H1 (cell line): ENCODE measurements at regions not wholly inside any gene's neighbourhood (a gene's known extent, or its start where the extent isn't known, plus 50 kb on each side); places are given as distances from the start of the nearest gene placed in this dataset.

Source experiments
- CTCF ChIA-PET: fragments of 300-600 bp; sonication (Branson Sonifier 250); formaldehyde crosslinking; loops from one replicate; lab custom pipeline; 2021; ENCODE audit not compliant: partially characterized antibody; lab: Charles Lee
- POLR2A ChIA-PET: fragments of 300-600 bp; sonication (Branson Sonifier 250); formaldehyde crosslinking; loops from one replicate; lab custom pipeline; 2021; ENCODE audit warnings: inconsistent platforms; ENCODE audit not compliant: partially characterized antibody; lab: Charles Lee
- DNase-seq, 2 experiments: peaks; one replicate each; pipeline versions ENCODE4 v3.0.0 to v3.0.0-alpha.2; 2010 to 2022; ENCODE audit warnings: low spot score in 2 of 2, low read depth in 1 of 2, mixed read lengths in 1 of 2
- FAIRE-seq: peaks from 2 replicates; lab custom pipeline; 2011; peaks lifted over from hg19 to GRCh38; lab: Jason Lieb, UNC
- H2AFZ ChIP-seq: 2 replicates; pipeline ENCODE4 v1.8.1; 2012; ENCODE audit warnings: low read length, inconsistent platforms
- H2AK5ac ChIP-seq: 2 replicates; pipeline ENCODE4 v1.6.1; 2013; ENCODE audit warnings: low read depth, low read length
- H2BK120ac ChIP-seq: replicated peaks from 2 replicates; pipeline ENCODE3; 2013; ENCODE audit warnings: low read depth, low read length, inconsistent platforms
- H2BK12ac ChIP-seq: 2 replicates; pipeline ENCODE4 v1.6.1; 2013; ENCODE audit warnings: low read depth, low read length
- H2BK15ac ChIP-seq: 2 replicates; pipeline ENCODE4 v1.6.1; 2013; ENCODE audit warnings: low read length
- H2BK20ac ChIP-seq: 2 replicates; pipeline ENCODE4 v1.6.1; 2013; ENCODE audit warnings: low read length
- H2BK5ac ChIP-seq: 2 replicates; pipeline ENCODE4 v1.6.1; 2013; ENCODE audit warnings: low read depth, low read length
- H3K14ac ChIP-seq: 2 replicates; pipeline ENCODE4 v1.6.1; 2013; ENCODE audit warnings: inconsistent platforms; ENCODE audit not compliant: insufficient read length
- H3K18ac ChIP-seq: 2 replicates; pipeline ENCODE4 v1.6.1; 2013; ENCODE audit warnings: low read length; ENCODE audit errors: extremely low read depth
- H3K23ac ChIP-seq: 2 replicates; pipeline ENCODE4 v1.6.1; 2013; ENCODE audit warnings: inconsistent platforms; ENCODE audit not compliant: insufficient read length
- H3K23me2 ChIP-seq: 2 replicates; pipeline ENCODE4 v1.6.1; 2013; ENCODE audit warnings: low read depth, low read length
- H3K27ac ChIP-seq: 2 replicates; pipeline ENCODE4 v1.6.1; 2011; ENCODE audit warnings: low read depth, low read length, inconsistent platforms
- H3K27me3 ChIP-seq, 4 experiments: replicated peaks in 1 of 4; 1 replicate in 1 of 4; 2 replicates in 3 of 4; pipeline versions ENCODE4 v1.6.1 to v1.8.1; 2011 to 2013; ENCODE audit warnings: low read length in 3 of 4, mild to moderate bottlenecking in 3 of 4, inconsistent platforms in 2 of 4, mixed read lengths in 2 of 4, moderate library complexity in 1 of 4; ENCODE audit not compliant: control insufficient read depth in 3 of 4, insufficient read depth in 3 of 4; ENCODE audit errors: extremely low read depth in 1 of 4
- H3K36me3 ChIP-seq, 4 experiments: 2 replicates each; pipeline versions ENCODE4 v1.6.1 to v1.8.1; 2011 to 2013; ENCODE audit warnings: mild to moderate bottlenecking in 4 of 4, low read length in 3 of 4, moderate library complexity in 2 of 4, control low read depth in 1 of 4, inconsistent platforms in 1 of 4; ENCODE audit not compliant: insufficient read depth in 4 of 4, control insufficient read depth in 2 of 4
- H3K4ac ChIP-seq: replicated peaks from 2 replicates; pipeline ENCODE3; 2013; ENCODE audit warnings: low read length, low read depth, mixed read lengths, inconsistent platforms; ENCODE audit not compliant: insufficient read length
- H3K4me1 ChIP-seq, 4 experiments: replicated peaks in 1 of 4; 1 replicate in 1 of 4; 2 replicates in 3 of 4; pipeline versions ENCODE4 v1.6.1 to v1.8.1; 2011 to 2013; ENCODE audit warnings: low read length in 3 of 4, inconsistent platforms in 2 of 4, mixed read lengths in 1 of 4; ENCODE audit not compliant: insufficient read depth in 4 of 4, control insufficient read depth in 3 of 4
- H3K4me2 ChIP-seq, 2 experiments: 2 replicates each; pipeline versions ENCODE4 v1.6.1 to v1.8.1; 2011 to 2013; ENCODE audit warnings: low read depth in 2 of 2, low read length in 2 of 2, control low read depth in 1 of 2, inconsistent platforms in 1 of 2, mild to moderate bottlenecking in 1 of 2; ENCODE audit not compliant: insufficient read depth in 1 of 2
- H3K4me3 ChIP-seq, 4 experiments: fragments of 200-600, 300-600 bp in 1 of 4; sonication (generic), shearing (Covaris generic), sonication (Bioruptor Twin) in 1 of 4; 2 replicates each; pipeline versions ENCODE4 v1.5.1 to v1.8.1; 2011 to 2016; ENCODE audit warnings: low read length in 4 of 4, low read depth in 3 of 4, control low read depth in 2 of 4, inconsistent platforms in 2 of 4, mild to moderate bottlenecking in 2 of 4, mixed read lengths in 1 of 4, moderate library complexity in 1 of 4; ENCODE audit not compliant: insufficient read depth in 2 of 4; ENCODE audit errors: extremely low read depth in 1 of 4
- H3K56ac ChIP-seq: replicated peaks from 2 replicates; pipeline ENCODE3; 2013; ENCODE audit warnings: low read depth, mild to moderate bottlenecking, mixed read lengths, low read length, inconsistent platforms; ENCODE audit not compliant: insufficient read length
- H3K79me1 ChIP-seq: 2 replicates; pipeline ENCODE4 v1.6.1; 2013; ENCODE audit warnings: low read depth, low read length, control low read depth
- H3K79me2 ChIP-seq, 2 experiments: 2 replicates each; pipeline versions ENCODE4 v1.6.1 to v1.8.1; 2012 to 2013; ENCODE audit warnings: low read length in 2 of 2, mild to moderate bottlenecking in 2 of 2, inconsistent platforms in 1 of 2; ENCODE audit not compliant: insufficient read depth in 2 of 2, control insufficient read depth in 1 of 2
- H3K9ac ChIP-seq, 4 experiments: replicated peaks in 1 of 4; 1 replicate in 1 of 4; 2 replicates in 3 of 4; pipeline versions ENCODE4 v1.6.1 to v1.8.1; 2011 to 2013; ENCODE audit warnings: low read depth in 3 of 4, low read length in 3 of 4, control low read depth in 2 of 4, mild to moderate bottlenecking in 2 of 4, moderate library complexity in 2 of 4, inconsistent platforms in 1 of 4; ENCODE audit errors: extremely low read depth in 1 of 4
- H3K9me3 ChIP-seq, 2 experiments: 2 replicates each; pipeline versions ENCODE4 v1.6.1 to v1.8.1; 2012 to 2013; ENCODE audit warnings: mild to moderate bottlenecking in 2 of 2, moderate library complexity in 2 of 2, control low read depth in 1 of 2, inconsistent platforms in 1 of 2, low read depth in 1 of 2, low read length in 1 of 2, mixed read lengths in 1 of 2; ENCODE audit not compliant: insufficient read depth in 2 of 2
- H4K20me1 ChIP-seq, 2 experiments: replicated peaks in 1 of 2; 2 replicates each; pipeline versions ENCODE3 to v1.8.1; 2011 to 2013; ENCODE audit warnings: inconsistent platforms in 2 of 2, low read length in 2 of 2, mild to moderate bottlenecking in 1 of 2; ENCODE audit not compliant: insufficient read depth in 2 of 2, control insufficient read depth in 1 of 2
- H4K5ac ChIP-seq: 2 replicates; pipeline ENCODE4 v1.6.1; 2013; ENCODE audit warnings: low read length, low read depth, mixed read lengths, inconsistent platforms; ENCODE audit not compliant: insufficient read length
- H4K8ac ChIP-seq: 2 replicates; pipeline ENCODE4 v1.8.0; 2013; ENCODE audit warnings: mild to moderate bottlenecking, moderate library complexity, low read length, inconsistent platforms; ENCODE audit not compliant: insufficient read depth; ENCODE audit errors: extremely low read depth
- H4K91ac ChIP-seq: replicated peaks from 2 replicates; pipeline ENCODE3; 2013; ENCODE audit warnings: low read length, mixed read lengths, inconsistent platforms; ENCODE audit not compliant: insufficient read length
- ASH2L ChIP-seq: fragments of 200-600, 300-600 bp; sonication (generic); IDR thresholded peaks from one replicate; pipeline ENCODE4 v1.7.1; 2017; ENCODE audit warnings: low read length
- CTBP2 ChIP-seq: IDR thresholded peaks from 2 replicates; pipeline ENCODE4 v1.7.0; 2011; ENCODE audit warnings: borderline replicate concordance, mild to moderate bottlenecking, moderate library complexity, mixed read lengths, low read length; ENCODE audit not compliant: insufficient read depth, insufficient read length
- EGR1 ChIP-seq: IDR thresholded peaks from 2 replicates; pipeline ENCODE4 v1.6.1; 2011; ENCODE audit warnings: low read depth, low read length, borderline replicate concordance
- JUN ChIP-seq: IDR thresholded peaks from 2 replicates; pipeline ENCODE4 v1.6.1; 2011; ENCODE audit warnings: low read depth, mild to moderate bottlenecking, improper control_type of control experiment, low read length
- KDM1A ChIP-seq: fragments of 200-600, 300-600 bp; sonication (generic); IDR thresholded peaks from 2 replicates; pipeline ENCODE4 v1.7.1; 2016; ENCODE audit warnings: mild to moderate bottlenecking, low read length, borderline replicate concordance
- KDM4A ChIP-seq: IDR thresholded peaks from one replicate; pipeline ENCODE4 v1.7.1; 2012; ENCODE audit warnings: low read depth, mild to moderate bottlenecking, moderate library complexity, low read length, inconsistent platforms; ENCODE audit not compliant: severe bottlenecking
- NRF1 ChIP-seq: IDR thresholded peaks from 2 replicates; pipeline ENCODE4 v1.6.1; 2011; ENCODE audit warnings: mild to moderate bottlenecking, low read depth, low read length, improper control_type of control experiment
- POLR2A ChIP-seq, 2 experiments: IDR thresholded peaks; 1 replicate in 1 of 2; 2 replicates in 1 of 2; pipeline ENCODE4 v1.6.1; 2011; ENCODE audit warnings: low read depth in 2 of 2, low read length in 2 of 2, mild to moderate bottlenecking in 2 of 2; ENCODE audit errors: control extremely low read depth in 1 of 2
- RNF2 ChIP-seq: fragments of 200-900, 300-1000 bp; sonication (generic); IDR thresholded peaks from 2 replicates; pipeline ENCODE4 v1.7.1; 2016; ENCODE audit warnings: borderline replicate concordance, low read depth, mild to moderate bottlenecking, antibody characterized with exemption, low read length; ENCODE audit not compliant: poor library complexity, severe bottlenecking; ENCODE audit errors: missing control alignments
- SIN3A ChIP-seq, 2 experiments: IDR thresholded peaks in 1 of 2; conservative IDR thresholded peaks in 1 of 2; 2 replicates each; pipeline ENCODE4 v1.6.1; 2011 to 2012; ENCODE audit warnings: low read length in 2 of 2, improper control_type of control experiment in 1 of 2, low read depth in 1 of 2, mild to moderate bottlenecking in 1 of 2
- SIRT6 ChIP-seq: IDR thresholded peaks from one replicate; pipeline ENCODE4 v1.7.1; 2012; ENCODE audit warnings: low read length, inconsistent platforms
- SIX5 ChIP-seq: IDR thresholded peaks from 2 replicates; pipeline ENCODE4 v1.6.1; 2011; ENCODE audit warnings: mild to moderate bottlenecking, low read depth, low read length
- SP1 ChIP-seq: IDR thresholded peaks from 2 replicates; pipeline ENCODE4 v1.6.1; 2011; ENCODE audit warnings: low read depth, low read length
- SP2 ChIP-seq: IDR thresholded peaks from 2 replicates; pipeline ENCODE4 v1.6.1; 2012; ENCODE audit warnings: mild to moderate bottlenecking, low read length, inconsistent platforms
- SRF ChIP-seq: IDR thresholded peaks from 2 replicates; pipeline ENCODE4 v1.6.1; 2011; ENCODE audit warnings: mild to moderate bottlenecking, low read depth, low read length, moderate library complexity
- TBP ChIP-seq: IDR thresholded peaks from 2 replicates; pipeline ENCODE4 v1.6.1; 2011; ENCODE audit warnings: low read depth, low read length, improper control_type of control experiment
- WGBS, 2 experiments: shearing (Covaris generic) in 1 of 2; methylation state at CpG; one replicate each; pipeline versions ENCODE4 v1.1.6 to v1.1.7; 2013 to 2015; ENCODE audit warnings: low lambda C conversion rate in 2 of 2, mixed read lengths in 2 of 2, inconsistent platforms in 1 of 2, low coverage in 1 of 2, missing lambda C conversion rate in 1 of 2; ENCODE audit not compliant: insufficient replicate concordance in 2 of 2, insufficient coverage in 1 of 2, insufficient read length in 1 of 2; ENCODE audit errors: extremely low coverage in 1 of 2, missing lambda C conversion rate in 1 of 2; 5-methylcytosine and 5-hydroxymethylcytosine counted together

- Histone ChIP-seq H3K4ac (no peak overlapping the region), H3K4me1 (peaks cover 0 to 5% (median 1%) of the 10 kb centered on the region in 4 experiments; a peak in 2 of 7 replicates), H2BK5ac (no peak overlapping the region), H4K20me1 (no peaks in the 10 kb centered on the region), H3K23ac (no peak overlapping the region), H3K9me3 (no peaks in the 10 kb centered on the region), H3K56ac (no peak overlapping the region), H2AFZ (no peak overlapping the region), H3K18ac (no peak overlapping the region), H3K23me2 (no peaks in the 10 kb centered on the region), H3K27me3 (no peaks in the 10 kb centered on the region), H2BK20ac (no peak overlapping the region), H2AK5ac (no peak overlapping the region), H2BK120ac (no peak overlapping the region), H3K36me3 (no peaks in the 10 kb centered on the region), H4K8ac (no peak overlapping the region), H3K27ac (no peak overlapping the region), H4K91ac (no peak overlapping the region), H3K4me2 (no peak overlapping the region), H3K79me2 (no peaks in the 10 kb centered on the region), H2BK12ac (no peak overlapping the region), H2BK15ac (no peak overlapping the region), H4K5ac (no peak overlapping the region), H3K79me1 (no peaks in the 10 kb centered on the region), H3K14ac (no peak overlapping the region), H3K4me3 (no peak overlapping the region), H3K9ac (no peak overlapping the region)
- CTCF ChIA-PET, result interaction anchor here (1.3 kb wide), 1 partner anchor 37 kb away, joined by 3 read pairs; no protein-coding TSS in a partner anchor
- POLR2A ChIA-PET, result no interaction called here
- 95% methylated on average over 5 of the region's 5 CpGs; no CpG with 5 or more reads in 1 of the 2 experiments for WGBS, 2 experiments
- no peak for DNase-seq
- no peak for FAIRE-seq
- no peak for TF ChIP-seq SRF
- TF ChIP-seq ASH2L, result no peak
- no peak for TF ChIP-seq SP1
- TF ChIP-seq SP2, result no peak
- TF ChIP-seq JUN, result no peak
- no peak for TF ChIP-seq RNF2
- no peak for TF ChIP-seq KDM4A
- no peak for TF ChIP-seq POLR2A (IDR thresholded peaks at IDR 0.05; ENCODE audit: control extremely low read depth in 1 of 2, low read depth in 2 of 2, low read length in 2 of 2)
- no peak for TF ChIP-seq SIX5
- no peak for TF ChIP-seq SIN3A (conservative IDR thresholded peaks at IDR 0.05 in 1 of 2, IDR thresholded peaks at IDR 0.05 in 1 of 2; ENCODE audit: low read depth in 1 of 2, low read length in 2 of 2)
- no peak for TF ChIP-seq EGR1
- no peak for TF ChIP-seq TBP
- no peak for TF ChIP-seq CTBP2
- TF ChIP-seq NRF1, result no peak
- TF ChIP-seq SIRT6, result no peak
- no peak for TF ChIP-seq KDM1A
These were observed 1049.1 kb upstream of the TENM3 start for GRCh38 chr4:181194096-181194495.
